GM21447 (cell line): ENCODE measurements at regions not wholly inside any gene's neighbourhood (a gene's known extent, or its start where the extent isn't known, plus 50 kb on each side); places are given as distances from the start of the nearest gene placed in this dataset.
"Not testable (repeated sequence)": the region's sequence is repeated elsewhere in the genome, so short reads cannot be mapped to it uniquely, and the experiment has no call there.

ENCODE experiments used
- ATAC-seq: cut with Tn5 transposase; IDR thresholded peaks from one replicate; pipeline ENCODE4 v1.9.1; 2021; ENCODE audit not compliant: unreplicated experiment

DNA sequence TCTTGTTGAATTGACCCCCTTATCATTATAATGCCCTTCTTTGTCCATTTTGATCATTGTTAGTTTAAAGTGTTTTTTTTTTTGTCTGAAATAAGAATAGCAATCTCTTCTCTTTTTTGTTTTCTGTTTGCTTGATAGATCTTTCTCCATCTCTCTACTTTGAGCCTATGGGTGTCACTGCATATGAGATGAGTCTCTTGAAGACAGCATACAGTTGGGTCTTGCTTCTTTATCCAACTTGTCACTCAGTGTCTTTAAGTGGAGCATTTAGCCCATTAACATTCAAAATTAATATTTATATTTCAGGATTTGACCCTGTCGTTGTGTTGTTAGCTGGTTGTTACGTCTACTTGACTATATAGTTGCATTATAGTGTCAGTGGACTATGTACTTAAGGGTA is 135.4 kb downstream of the HMHB1 start:
- ATAC-seq: no peak

- ATAC-seq: no peak
These were observed 140.8 kb downstream of the HMHB1 start for GRCh38 chr5:143952809-143953208.

DNA sequence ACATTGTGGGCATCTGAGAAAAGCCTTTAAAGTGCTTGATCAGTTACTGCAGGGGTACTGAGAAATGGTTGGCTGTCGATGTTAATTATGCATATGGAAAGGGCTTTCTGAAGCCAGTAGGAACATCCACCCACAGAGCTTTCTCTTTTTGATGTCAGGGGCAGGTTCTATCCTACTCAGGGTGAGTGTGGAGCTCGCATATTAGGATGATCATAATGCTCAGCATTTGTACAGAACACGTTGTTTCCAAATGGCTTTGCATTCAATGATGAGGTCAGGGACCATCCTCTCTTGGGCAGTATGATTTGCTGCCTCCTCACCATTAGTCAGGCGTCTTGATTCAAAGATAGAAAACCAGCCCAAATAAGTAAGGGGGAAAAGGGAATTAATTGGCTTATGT is 141.9 kb downstream of the HMHB1 start:
- ATAC-seq: no peak

GRCh38 chr5:143955141-143955540 is 143.2 kb downstream of the HMHB1 start:
- no peak for ATAC-seq

DNA sequence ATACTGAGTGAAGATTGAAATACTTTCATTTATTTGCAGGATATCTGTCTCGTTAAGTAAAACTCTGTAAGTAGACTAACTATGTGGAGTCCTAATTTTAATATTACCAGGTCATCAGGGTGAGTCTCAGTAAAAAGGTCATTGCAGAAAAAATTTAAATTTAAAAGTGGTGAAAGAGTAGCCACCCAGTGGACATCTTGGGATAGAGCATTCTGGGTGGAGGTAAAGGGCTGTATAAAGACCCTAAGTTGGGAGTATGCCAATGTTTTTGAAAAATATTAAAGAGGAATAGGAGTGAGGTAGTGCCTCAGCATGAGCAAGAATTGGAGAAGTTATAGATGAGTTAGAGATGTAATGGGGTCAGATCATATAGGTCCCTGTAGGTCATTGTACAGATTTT is 145.5 kb downstream of the HMHB1 start:
- no peak for ATAC-seq

DNA sequence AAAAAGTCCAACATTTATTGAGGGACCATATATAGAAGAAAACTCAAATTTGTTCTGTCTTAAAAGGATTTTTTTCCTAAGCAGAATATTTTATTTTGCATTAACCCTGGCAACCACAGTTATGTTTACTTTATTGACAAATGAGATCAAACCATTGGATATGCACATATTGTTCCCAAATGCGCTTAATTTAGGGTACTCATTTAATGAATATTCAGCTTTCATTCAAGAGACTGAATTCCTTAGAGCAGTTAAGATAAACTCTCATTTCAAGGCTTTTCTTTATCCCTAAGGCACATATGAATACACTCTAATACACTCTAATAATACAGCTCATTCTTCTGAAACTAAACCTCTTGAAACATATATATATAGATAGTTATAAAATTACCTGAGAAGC is 150.2 kb downstream of the HMHB1 start:
- no peak for ATAC-seq

DNA sequence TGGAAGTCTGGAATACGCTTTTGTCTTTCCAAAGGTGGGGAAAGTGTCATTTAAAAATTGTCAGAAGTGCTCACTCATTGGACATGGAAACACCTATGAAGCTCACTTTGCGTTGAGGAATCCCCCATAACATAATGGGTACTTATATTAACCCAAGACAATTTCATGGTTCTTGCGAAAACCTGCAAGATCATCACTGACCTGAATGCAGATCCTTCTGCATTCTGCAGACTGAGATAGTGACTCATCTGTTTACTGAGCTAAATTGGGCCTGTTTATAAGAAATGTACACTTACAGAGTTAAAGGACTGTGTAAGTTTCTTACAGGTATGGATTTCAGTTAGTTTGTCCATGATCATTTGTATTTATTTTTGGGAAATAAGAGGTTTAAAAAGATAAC is 153.0 kb downstream of the HMHB1 start:
- no peak for ATAC-seq

GRCh38 chr5:143966280-143966679 is 154.3 kb downstream of the HMHB1 start:
- ATAC-seq: no peak

GRCh38 chr5:143968071-143968878 is 156.3 kb downstream of the HMHB1 start:
- ATAC-seq: no peak

- no peak for ATAC-seq
These were observed 158.2 kb downstream of the HMHB1 start for GRCh38 chr5:143970159-143970558.

DNA sequence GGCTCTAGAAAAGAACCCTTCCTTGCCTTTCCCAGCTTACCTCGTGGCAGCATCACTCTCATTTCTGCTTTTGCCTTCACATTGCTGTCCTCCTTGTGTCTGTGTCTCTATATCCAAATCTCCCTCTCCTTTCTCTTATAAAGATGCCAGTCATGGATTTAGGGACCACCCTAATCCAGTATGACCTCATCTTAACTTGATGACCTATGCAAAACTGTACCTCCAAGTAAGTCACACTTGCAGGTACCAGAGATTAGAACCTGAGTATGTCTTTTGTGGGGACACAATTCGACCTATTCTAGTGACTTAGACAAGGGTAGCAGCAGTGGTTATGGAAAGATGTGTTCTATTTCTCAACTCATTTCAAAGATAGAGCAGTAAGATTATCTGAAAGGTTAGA is 160.1 kb downstream of the HMHB1 start:
- ATAC-seq: no peak

- no peak for ATAC-seq
These were observed 164.1 kb downstream of the HMHB1 start for GRCh38 chr5:143976055-143976454.

DNA sequence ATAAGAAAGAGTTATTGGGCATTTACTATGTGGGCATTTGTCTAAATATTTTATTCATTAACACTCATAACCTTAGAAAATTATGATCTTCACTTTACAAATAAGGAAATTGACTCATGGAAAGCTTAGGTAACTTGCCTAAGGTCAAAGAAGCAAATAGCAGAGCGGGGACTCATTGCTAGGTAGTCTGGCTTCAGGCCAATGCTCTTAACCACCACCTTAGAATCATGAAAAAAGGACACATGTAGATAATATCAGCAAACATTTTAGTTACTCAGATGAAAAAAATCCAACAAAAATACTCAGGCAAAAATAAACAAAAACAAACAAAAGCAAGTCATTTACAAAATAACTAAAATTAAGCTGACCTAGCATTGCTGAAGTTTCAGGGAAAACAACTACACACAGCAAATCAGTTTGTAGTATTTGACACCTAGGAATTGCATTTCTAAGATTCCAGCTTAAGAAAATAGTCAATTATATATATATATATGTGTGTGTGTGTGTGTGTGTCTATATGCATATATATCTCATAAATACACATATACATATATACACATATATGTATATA is 166.0 kb downstream of the HMHB1 start:
- ATAC-seq: no peak

- no peak for ATAC-seq
These were observed 167.2 kb downstream of the HMHB1 start for GRCh38 chr5:143979044-143979690.

- ATAC-seq: no peak
These were observed 168.5 kb downstream of the HMHB1 start for GRCh38 chr5:143980506-143980905.

GRCh38 chr5:143982957-143983356 is 171.0 kb downstream of the HMHB1 start:
- ATAC-seq: not testable (repeated sequence)

GRCh38 chr5:143985832-143986515 is 174.0 kb downstream of the HMHB1 start:
- no peak for ATAC-seq

DNA sequence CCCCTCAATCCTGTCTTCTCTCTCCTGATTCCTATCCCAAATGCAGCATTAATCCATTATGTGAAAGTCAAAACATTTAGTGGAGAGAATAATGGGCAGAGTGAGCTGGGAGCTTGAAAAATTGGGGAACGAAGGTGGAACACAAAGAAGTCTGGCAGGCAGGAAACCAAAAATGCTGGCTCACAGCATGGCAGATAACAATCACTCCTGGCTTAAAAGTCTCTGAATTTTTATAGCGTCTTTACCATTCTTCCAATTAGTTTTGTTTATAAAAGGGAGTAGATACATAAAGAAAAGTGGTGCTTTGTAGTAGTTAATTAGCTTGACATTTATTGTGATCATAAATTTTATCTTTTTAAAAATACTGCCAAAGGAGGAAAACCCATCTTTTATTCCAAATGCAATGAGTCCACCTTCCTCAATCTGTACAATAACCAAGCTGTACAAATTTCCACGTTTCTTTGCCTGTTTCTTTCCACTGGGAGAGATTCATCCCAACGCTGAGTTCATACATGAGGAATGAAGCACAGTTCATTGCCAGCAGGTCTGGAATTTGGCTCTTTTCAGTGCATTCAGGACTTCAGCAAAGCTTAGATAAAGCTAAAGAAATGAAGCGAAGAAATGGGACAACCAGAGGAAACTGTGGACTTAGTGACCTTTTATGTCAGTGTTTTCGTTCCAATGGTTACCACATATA is 174.7 kb downstream of the HMHB1 start:
- no peak for ATAC-seq

GRCh38 chr5:143987264-143987663 is 175.3 kb downstream of the HMHB1 start:
- ATAC-seq: no peak

- no peak for ATAC-seq
These were observed 176.0 kb downstream of the HMHB1 start for GRCh38 chr5:143987751-143988560.
